ENCODE measurements at regions not wholly inside any gene's neighbourhood (a gene's known extent, or its start where the extent isn't known, plus 50 kb on each side); places are given as distances from the start of the nearest gene placed in this dataset.

DNA sequence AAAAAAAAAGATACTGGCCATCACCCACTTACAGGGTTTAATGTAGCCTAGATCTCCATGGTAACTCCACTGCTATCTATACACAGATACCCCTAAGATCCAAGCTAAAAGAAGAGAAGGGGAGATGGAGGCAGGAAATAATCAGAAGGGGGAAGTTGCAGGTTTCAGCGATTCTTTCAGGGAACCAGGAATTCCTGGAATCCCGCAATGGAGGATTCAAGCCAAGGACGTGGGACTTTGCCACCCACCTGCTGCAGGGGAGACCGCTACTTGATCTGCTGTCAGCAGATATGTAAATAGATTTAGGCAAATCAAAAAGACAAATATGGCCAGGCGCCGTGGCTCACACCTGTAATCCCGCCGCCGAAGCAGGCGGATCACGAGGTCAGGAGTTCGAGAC is 121.1 kb downstream of the AIPL1 start:
- TF ChIP-seq, protein P1, sequence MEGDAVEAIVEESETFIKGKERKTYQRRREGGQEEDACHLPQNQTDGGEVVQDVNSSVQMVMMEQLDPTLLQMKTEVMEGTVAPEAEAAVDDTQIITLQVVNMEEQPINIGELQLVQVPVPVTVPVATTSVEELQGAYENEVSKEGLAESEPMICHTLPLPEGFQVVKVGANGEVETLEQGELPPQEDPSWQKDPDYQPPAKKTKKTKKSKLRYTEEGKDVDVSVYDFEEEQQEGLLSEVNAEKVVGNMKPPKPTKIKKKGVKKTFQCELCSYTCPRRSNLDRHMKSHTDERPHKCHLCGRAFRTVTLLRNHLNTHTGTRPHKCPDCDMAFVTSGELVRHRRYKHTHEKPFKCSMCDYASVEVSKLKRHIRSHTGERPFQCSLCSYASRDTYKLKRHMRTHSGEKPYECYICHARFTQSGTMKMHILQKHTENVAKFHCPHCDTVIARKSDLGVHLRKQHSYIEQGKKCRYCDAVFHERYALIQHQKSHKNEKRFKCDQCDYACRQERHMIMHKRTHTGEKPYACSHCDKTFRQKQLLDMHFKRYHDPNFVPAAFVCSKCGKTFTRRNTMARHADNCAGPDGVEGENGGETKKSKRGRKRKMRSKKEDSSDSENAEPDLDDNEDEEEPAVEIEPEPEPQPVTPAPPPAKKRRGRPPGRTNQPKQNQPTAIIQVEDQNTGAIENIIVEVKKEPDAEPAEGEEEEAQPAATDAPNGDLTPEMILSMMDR (IDR thresholded peaks at IDR 0.05): no peak
- TF ChIP-seq POLR2A (IDR thresholded peaks at IDR 0.05): no peak

Measured in body of pancreas (tissue), 4 donors.